ENCODE measurements at regions not wholly inside any gene's neighbourhood (a gene's known extent, or its start where the extent isn't known, plus 50 kb on each side); places are given as distances from the start of the nearest gene placed in this dataset.
"Not testable (repeated sequence)": the region's sequence is repeated elsewhere in the genome, so short reads cannot be mapped to it uniquely, and the experiment has no call there.

DNA sequence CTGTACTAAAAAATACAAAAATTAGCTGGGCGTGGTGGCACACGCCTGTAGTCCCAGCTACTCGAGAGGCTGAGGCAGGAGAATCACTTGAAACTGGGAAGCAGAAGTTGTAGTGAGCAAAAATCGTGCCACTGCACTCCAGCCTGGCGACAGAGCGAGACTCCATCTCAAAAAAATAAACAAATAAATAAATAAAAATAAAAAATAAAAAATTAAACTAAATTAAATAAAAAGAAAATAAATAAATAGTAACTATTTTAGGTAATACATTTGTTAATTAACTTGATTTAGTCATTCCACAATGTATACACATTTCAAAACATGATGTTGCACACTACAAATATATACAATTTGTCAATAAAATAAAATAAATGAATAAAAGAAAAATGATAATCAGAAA is 116.3 kb upstream of the RFX3 start:
- H3K27me3 Mint-ChIP-seq (ENCODE audit: low read depth); H3K27ac Mint-ChIP-seq; H3K36me3 Mint-ChIP-seq (ENCODE audit: low read depth); H3K4me3 Mint-ChIP-seq (ENCODE audit: low read depth); intact Hi-C loops (cut with micrococcal nuclease); H3K4me1 Mint-ChIP-seq (ENCODE audit: low read depth); DNase-seq (ENCODE audit: low spot score): not testable (repeated sequence)
- peaks cover 13% of the 10 kb centered on the region for H3K9me3 Mint-ChIP-seq

DNA sequence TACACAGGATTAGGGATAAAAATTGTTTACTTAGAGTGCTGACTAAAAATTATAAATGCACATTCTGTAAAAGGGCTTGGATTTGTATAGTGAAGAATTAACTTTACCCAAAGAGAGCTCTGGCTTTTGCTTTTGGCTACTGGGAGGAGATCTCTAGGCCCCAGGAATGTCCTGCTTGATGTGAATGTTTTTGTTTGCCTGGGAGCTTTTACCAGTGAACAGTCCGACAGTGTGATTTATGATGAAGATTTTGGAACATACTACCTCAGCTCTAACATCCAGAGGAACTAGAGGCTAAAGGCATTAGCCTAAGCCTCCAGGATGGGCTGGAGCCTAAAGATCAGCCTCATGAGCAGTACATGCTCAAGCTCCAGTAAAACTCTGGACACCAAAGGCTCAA is 103.7 kb upstream of the RFX3 start:
- Mint-ChIP-seq H3K4me3 (ENCODE audit: low read depth) (no peak overlapping the region), H3K36me3 (ENCODE audit: low read depth) (peaks cover 10% of the 10 kb centered on the region), H3K4me1 (ENCODE audit: low read depth) (no peaks in the 10 kb centered on the region), H3K27ac (no peak overlapping the region), H3K9me3 (no peaks in the 10 kb centered on the region), H3K27me3 (ENCODE audit: low read depth) (no peaks in the 10 kb centered on the region)
- intact Hi-C loops (cut with micrococcal nuclease), result no loop called here
- no peak for DNase-seq (ENCODE audit: low spot score)

DNA sequence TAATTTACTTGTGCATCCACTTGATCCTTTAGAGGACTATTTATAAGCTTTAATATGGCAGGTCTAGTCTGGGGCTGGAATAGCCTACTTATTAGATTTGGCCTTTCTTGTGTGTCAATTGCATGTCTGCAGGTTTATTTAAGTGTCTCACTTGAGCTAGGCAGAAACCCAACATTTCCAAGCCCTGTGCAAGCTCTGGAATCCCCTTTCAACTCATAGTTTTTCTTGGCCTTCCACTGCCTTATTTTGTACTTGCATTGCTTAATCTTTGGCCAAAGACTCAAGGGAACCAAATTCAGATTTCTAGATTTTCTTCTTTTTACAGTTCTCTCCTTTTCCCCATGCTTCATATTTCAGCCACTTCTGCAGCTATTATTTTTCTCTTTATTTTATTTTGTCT is 102.4 kb upstream of the RFX3 start:
- Mint-ChIP-seq H3K4me1 (ENCODE audit: low read depth) (no peaks in the 10 kb centered on the region), H3K36me3 (ENCODE audit: low read depth) (peaks cover 10% of the 10 kb centered on the region), H3K27me3 (ENCODE audit: low read depth) (no peaks in the 10 kb centered on the region), H3K27ac (no peak overlapping the region), H3K4me3 (ENCODE audit: low read depth) (no peak overlapping the region), H3K9me3 (no peaks in the 10 kb centered on the region)
- no peak for DNase-seq (ENCODE audit: low spot score)
- intact Hi-C loops (cut with micrococcal nuclease), result no loop called here

DNA sequence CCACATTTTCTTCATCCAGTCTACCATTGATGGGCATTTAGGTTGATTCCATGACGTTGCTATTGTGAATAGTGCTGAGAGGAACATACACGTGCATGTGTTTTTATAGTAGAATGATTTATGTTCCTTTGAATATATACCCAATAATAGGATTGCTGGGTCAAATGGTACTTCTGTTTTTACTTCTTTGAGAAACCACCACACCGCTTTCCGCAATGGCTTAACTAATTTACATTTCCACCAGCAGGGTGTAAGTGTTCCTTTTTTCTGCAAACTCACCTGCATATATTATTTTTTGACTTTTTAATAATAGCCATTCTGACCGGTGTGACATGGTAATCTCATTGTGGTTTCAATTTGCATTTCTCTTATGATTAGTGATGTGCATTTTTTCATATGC is 82.2 kb upstream of the RFX3 start:
- peaks cover 7% of the 10 kb centered on the region for H3K36me3 Mint-ChIP-seq (ENCODE audit: low read depth)
- intact Hi-C loops (cut with micrococcal nuclease), result no loop called here
- H3K9me3 Mint-ChIP-seq, result no peaks in the 10 kb centered on the region
- no peaks in the 10 kb centered on the region for H3K27me3 Mint-ChIP-seq (ENCODE audit: low read depth)
- H3K4me3 Mint-ChIP-seq (ENCODE audit: low read depth), result no peak overlapping the region
- no peak overlapping the region for H3K27ac Mint-ChIP-seq
- H3K4me1 Mint-ChIP-seq (ENCODE audit: low read depth), result no peaks in the 10 kb centered on the region
- no peak for DNase-seq (ENCODE audit: low spot score)

DNA sequence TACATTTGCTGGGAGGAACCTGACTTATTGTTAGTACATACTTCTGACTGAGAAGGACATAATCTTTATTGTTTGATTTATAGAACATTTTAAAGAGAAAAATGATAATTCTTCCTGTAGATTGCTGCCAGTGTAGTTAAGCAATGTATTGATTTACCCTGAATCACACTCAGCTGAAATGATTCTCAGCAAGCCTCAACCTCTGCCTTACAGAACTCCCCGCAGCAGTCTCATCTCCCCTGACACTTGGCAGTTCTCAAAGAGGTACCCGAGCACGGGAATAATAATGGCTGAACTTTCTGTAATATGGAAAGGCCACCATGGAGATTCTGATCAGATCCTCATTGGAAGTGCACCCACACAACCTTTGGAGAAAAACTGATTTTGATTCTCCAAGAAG is 74.9 kb upstream of the RFX3 start:
- intact Hi-C loops (cut with micrococcal nuclease), result no loop called here
- DNase-seq (ENCODE audit: low spot score), result no peak
- H3K27ac Mint-ChIP-seq, result no peak overlapping the region
- no peaks in the 10 kb centered on the region for H3K9me3 Mint-ChIP-seq
- H3K27me3 Mint-ChIP-seq (ENCODE audit: low read depth), result no peaks in the 10 kb centered on the region
- no peaks in the 10 kb centered on the region for H3K36me3 Mint-ChIP-seq (ENCODE audit: low read depth)
- no peak overlapping the region for H3K4me3 Mint-ChIP-seq (ENCODE audit: low read depth)
- H3K4me1 Mint-ChIP-seq (ENCODE audit: low read depth), result peaks cover 3% of the 10 kb centered on the region

DNA sequence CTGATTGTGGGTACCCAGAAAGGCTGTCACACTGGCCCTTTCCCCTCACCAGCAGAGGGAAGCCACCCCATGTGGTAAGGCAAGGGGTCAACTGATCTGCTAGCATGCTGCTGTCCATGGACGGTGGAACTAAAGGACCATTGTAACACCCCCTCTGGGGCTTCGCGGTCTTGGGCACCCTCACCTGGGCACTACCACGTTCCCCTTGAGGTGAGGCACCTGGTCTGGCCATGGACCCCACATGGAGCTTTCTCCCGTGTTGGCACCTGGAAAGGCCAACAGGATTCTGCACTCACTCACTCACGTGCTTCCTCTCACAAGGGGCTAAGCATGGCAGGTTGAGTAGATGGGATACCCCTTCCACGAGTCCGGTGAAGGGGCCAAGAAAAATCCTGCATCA is 72.0 kb upstream of the RFX3 start:
- Mint-ChIP-seq H3K4me3 (ENCODE audit: low read depth) (no peak overlapping the region), H3K9me3 (peaks cover 2% of the 10 kb centered on the region), H3K36me3 (ENCODE audit: low read depth) (peaks cover 8% of the 10 kb centered on the region), H3K4me1 (ENCODE audit: low read depth) (peaks cover 4% of the 10 kb centered on the region), H3K27ac (no peak overlapping the region), H3K27me3 (ENCODE audit: low read depth) (no peaks in the 10 kb centered on the region)
- intact Hi-C loops (cut with micrococcal nuclease), result no loop called here
- DNase-seq (ENCODE audit: low spot score), result no peak

DNA sequence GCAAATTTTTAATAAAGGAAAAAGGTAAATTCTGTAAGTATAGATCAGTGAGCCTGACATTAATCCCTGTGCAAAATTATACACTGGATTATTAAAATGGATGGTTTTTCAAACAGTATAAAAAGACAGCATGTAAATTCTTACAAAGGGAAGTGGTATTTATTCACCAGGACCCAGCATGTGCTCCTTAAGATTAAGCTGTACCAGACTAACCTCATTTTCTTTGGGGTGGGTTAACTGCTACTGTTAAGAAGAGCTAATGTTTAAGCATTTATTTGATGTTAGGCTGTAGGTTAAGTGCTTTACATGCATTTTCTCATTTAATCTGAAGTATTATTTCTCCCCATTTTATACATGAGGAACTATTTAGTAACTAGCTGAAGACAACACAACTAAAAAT is 60.3 kb upstream of the RFX3 start:
- Mint-ChIP-seq H3K27ac (no peak overlapping the region), H3K9me3 (peaks cover 74% of the 10 kb centered on the region), H3K4me1 (ENCODE audit: low read depth) (no peaks in the 10 kb centered on the region), H3K27me3 (ENCODE audit: low read depth) (no peaks in the 10 kb centered on the region), H3K36me3 (ENCODE audit: low read depth) (peaks cover 54% of the 10 kb centered on the region), H3K4me3 (ENCODE audit: low read depth) (no peak overlapping the region)
- no peak for DNase-seq (ENCODE audit: low spot score)
- intact Hi-C loops (cut with micrococcal nuclease), result no loop called here

DNA sequence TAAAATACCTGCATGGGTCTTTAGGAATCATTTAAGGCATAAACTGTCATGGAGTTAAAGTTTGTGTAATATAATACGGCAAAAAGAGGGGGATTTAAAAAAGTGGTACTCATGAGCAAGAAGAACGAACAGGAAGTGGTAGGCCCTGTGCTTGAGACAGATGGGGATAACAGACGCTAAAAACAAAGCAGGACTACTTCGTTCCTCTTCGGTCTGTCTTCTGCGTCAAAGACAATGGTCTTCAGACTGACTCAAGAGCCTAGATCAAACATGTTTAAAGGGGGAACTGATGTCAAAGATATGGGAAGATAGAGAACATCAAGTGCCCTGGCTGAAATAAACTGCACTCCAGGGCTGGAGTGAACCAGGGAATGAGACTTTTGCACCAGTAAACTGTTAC is 59.8 kb upstream of the RFX3 start:
- intact Hi-C loops (cut with micrococcal nuclease), result no loop called here
- no peak overlapping the region for H3K27ac Mint-ChIP-seq
- no peaks in the 10 kb centered on the region for H3K27me3 Mint-ChIP-seq (ENCODE audit: low read depth)
- H3K9me3 Mint-ChIP-seq, result peaks cover 74% of the 10 kb centered on the region
- no peak for DNase-seq (ENCODE audit: low spot score)
- H3K36me3 Mint-ChIP-seq (ENCODE audit: low read depth), result peaks cover 54% of the 10 kb centered on the region
- H3K4me1 Mint-ChIP-seq (ENCODE audit: low read depth), result no peaks in the 10 kb centered on the region
- no peak overlapping the region for H3K4me3 Mint-ChIP-seq (ENCODE audit: low read depth)

DNA sequence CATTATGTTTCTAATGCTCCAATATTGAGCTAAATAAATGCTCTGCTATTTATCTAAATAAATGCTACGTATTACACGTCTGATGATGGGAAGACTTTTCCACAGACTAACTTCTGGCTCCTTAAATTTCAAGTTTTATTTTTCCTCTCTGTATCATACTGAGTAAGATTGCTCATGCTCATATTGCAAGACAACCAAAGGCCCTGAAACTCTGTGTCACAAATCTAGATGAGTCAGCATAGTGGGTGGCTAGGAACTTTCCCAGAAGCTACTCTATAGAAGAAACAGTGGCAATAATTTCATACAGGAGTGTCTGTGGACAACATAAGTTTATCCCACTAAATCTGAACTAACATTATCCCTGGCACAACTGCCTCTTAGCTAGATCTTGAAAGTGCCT is 53.0 kb upstream of the RFX3 start:
- H3K4me3 Mint-ChIP-seq (ENCODE audit: low read depth), result no peak overlapping the region
- H3K36me3 Mint-ChIP-seq (ENCODE audit: low read depth), result peaks cover 43% of the 10 kb centered on the region
- no peak for DNase-seq (ENCODE audit: low spot score)
- H3K4me1 Mint-ChIP-seq (ENCODE audit: low read depth), result peaks cover 8% of the 10 kb centered on the region
- H3K9me3 Mint-ChIP-seq, result peaks cover 44% of the 10 kb centered on the region
- H3K27ac Mint-ChIP-seq, result no peak overlapping the region
- no peaks in the 10 kb centered on the region for H3K27me3 Mint-ChIP-seq (ENCODE audit: low read depth)
- intact Hi-C loops (cut with micrococcal nuclease), result loop anchor here (5.0 kb wide), 1 partner anchor 51 kb away; the partner anchor contains the start of gene RFX3

DNA sequence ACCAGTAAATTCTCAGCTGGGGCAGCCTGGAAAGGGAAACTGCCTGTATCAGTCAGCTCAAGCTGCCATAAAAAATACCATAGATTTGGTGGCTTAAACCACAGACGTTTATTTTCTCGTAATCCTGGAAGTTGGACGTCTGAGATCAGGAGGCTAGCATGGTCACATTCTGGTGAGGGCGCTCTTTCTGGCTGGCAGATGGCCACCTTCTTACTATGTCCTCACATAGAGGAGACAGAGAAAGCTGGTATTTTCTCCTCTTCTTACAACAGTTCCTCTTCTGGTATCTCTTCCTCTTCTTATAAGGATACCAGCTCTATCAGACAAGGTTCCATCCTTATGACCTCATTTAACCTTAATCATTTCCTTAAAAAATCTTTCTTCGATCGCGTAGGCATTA is 50.5 kb upstream of the RFX3 start:
- intact Hi-C loops (cut with micrococcal nuclease), result loop anchor here (5.0 kb wide), 1 partner anchor 49 kb away; the partner anchor contains the start of gene RFX3
- no peak overlapping the region for H3K4me3 Mint-ChIP-seq (ENCODE audit: low read depth)

DNA sequence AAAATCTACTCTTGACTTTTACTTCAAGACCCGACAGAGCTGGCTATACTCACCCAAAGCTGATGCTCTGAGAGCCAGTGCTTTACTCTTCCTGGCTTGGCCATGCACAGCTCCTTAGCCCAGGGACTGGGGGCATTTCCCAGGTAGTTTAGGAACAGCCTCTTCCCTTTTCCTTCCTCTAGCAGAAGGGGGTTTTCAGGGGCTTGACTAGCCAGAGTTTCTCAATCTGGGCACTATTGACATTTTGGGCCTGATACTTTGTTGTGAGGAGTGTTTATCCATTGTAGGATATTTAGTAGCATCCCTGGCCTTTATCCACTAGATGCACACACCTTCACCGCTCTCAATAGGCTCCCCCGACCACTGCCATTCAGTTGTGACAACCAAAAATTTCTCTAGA is 50.0 kb upstream of the RFX3 start:
- H3K27ac Mint-ChIP-seq, result no peak overlapping the region
- peaks cover 14% of the 10 kb centered on the region for H3K4me1 Mint-ChIP-seq (ENCODE audit: low read depth)
- DNase-seq (ENCODE audit: low spot score), result no peak
- intact Hi-C loops (cut with micrococcal nuclease), result loop anchor here (5.0 kb wide), 1 partner anchor 49 kb away; the partner anchor contains the start of gene RFX3
- no peaks in the 10 kb centered on the region for H3K27me3 Mint-ChIP-seq (ENCODE audit: low read depth)
- H3K36me3 Mint-ChIP-seq (ENCODE audit: low read depth), result peaks cover 21% of the 10 kb centered on the region
- H3K4me3 Mint-ChIP-seq (ENCODE audit: low read depth), result no peak overlapping the region
- H3K9me3 Mint-ChIP-seq, result peaks cover 15% of the 10 kb centered on the region

More for the DNA sequence above, 50.5 kb upstream of the RFX3 start:
- H3K4me1 Mint-ChIP-seq (ENCODE audit: low read depth), result peaks cover 14% of the 10 kb centered on the region
- no peak for DNase-seq (ENCODE audit: low spot score)
- H3K27me3 Mint-ChIP-seq (ENCODE audit: low read depth), result no peaks in the 10 kb centered on the region
- H3K36me3 Mint-ChIP-seq (ENCODE audit: low read depth), result peaks cover 26% of the 10 kb centered on the region
- H3K9me3 Mint-ChIP-seq, result peaks cover 20% of the 10 kb centered on the region
- H3K27ac Mint-ChIP-seq, result no peak overlapping the region

All from activated T-helper 2 cell treated with anti-CD3 and anti-CD28 coated beads, Interferon-gamma antibody, Interleukin-2, Interleukin-4, amounts not matched to agents 10 μg/mL and 5 μg/mL and 100 μg/mL, durations not matched to agents 14 hours and 24 hours and 36 hours (primary cell).